NCI-H446 treated with DMSO at 0.1 percent for 48 hours (cell line): ENCODE measurements at regions not wholly inside any gene's neighbourhood (a gene's known extent, or its start where the extent isn't known, plus 50 kb on each side); places are given as distances from the start of the nearest gene placed in this dataset.

ENCODE experiments used
- DNase-seq: peaks from one replicate; lab custom pipeline; 2025; lab: John Stamatoyannopoulos, UW

DNA sequence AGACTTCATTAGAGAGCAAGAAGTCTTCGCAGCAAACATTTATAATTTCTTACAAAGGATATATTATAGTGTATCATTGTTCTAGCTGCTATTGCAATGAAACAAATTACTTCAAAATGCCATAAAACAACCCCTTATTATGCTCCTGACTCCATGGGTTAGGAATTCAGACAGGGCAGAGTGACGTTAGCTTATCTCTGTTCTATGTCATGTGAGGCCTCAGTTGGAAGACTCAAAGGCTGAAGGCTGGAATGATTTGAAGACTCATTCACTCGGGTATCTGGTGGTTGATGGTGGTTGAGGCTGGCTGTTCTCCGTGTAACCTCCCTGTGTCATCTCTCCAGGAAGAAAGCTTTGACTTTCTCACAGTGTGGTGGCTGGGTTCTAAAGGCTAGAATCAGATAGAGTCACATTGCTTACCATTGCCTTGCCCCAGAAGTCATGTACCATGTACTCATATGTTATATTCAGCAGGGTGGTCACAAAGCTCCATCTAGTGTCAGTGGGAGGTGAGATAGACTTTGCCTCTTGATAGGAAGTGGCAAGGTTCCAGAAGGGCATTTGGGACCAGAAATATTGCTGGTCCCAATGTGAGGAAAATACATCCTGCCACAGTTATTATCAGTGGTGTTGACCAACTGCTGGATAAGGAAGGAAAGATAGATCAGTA is 226.9 kb downstream of the TMEM38B start:
- DNase-seq: no peak

DNA sequence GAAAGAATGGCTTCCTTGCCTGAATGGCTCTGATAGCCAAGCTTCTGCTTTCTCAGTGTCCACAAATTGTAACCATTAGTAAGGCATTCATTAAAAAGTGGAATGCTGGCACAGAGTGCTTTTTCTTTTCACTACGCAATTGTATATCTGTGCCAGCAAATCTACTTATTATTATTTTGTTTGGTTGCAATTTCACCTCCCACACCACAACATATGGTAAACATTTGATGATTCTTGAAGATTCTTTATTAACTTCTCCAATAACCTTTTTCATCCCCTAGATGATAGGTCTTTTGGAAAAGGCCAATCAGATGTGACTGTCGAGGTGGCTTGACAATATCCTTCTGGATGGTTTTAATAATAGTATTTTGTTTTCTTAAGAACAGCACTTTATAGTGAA is 234.1 kb downstream of the TMEM38B start:
- DNase-seq: no peak

DNA sequence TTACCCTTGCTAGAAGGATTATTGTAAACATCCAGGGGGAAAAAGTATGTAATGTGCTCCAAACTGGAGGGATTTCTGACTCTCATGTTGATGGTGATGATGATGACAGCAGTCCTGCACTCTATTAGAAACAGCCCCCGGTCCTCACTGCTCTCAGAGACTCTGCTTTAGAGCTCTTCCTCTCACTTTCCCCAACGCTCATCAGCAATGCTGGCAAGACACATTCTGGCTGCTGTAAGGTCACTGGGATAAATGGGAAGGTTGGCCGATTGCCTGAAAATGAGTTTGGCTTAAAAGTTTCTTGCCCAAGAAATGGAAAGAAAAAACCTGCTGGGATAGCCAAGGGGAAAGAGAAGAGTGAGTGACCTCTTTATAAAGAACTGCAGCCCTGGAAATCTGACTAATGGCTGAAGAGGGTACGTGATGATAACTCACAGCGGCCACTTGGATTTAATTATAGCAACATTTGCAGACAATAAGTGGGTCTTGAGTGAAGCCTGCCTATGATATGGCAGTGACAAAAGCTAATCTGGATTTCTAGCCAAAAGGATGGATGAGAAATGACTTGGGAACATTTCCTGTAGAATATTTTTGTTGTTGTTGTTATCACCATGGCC is 235.8 kb downstream of the TMEM38B start:
- DNase-seq: no peak

DNA sequence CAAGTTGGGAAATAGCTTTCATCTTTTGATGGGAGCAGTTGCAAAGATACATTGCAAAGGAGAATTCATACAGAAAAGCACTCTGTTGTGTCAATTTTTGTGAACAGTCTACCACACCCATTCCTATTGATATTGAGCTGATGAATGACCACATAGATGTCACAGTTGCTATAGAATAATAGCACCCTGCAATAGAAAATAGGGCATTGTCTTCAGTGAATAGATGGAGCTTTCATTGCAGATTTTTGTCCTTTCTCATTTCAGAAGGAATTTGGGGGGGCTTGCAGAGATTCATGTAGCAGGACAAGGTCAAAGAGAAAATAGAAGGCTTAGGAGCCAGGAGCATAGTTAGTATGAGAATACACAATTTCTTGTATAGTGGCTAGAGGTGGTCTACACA is 237.9 kb downstream of the TMEM38B start:
- no peak for DNase-seq

DNA sequence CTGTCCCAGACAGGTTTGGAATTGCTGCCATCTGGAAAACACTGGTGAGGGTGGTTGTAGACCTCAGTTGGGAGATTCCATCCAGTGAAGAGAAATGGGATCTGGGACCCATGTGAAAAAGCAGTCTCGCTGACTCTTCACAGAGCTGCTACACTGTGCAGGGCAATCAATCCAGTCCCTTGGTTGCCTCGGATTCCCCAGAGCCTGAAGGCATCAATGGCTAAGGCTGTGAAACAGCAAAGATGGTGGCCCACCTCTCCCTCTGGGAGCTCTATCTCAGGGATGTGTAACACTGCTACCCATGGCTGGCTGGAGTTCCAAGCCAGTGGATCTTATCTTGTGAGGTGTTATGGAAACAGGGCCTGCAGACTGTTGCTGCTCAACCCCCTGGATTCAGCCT is 256.1 kb downstream of the TMEM38B start:
- no peak for DNase-seq

DNA sequence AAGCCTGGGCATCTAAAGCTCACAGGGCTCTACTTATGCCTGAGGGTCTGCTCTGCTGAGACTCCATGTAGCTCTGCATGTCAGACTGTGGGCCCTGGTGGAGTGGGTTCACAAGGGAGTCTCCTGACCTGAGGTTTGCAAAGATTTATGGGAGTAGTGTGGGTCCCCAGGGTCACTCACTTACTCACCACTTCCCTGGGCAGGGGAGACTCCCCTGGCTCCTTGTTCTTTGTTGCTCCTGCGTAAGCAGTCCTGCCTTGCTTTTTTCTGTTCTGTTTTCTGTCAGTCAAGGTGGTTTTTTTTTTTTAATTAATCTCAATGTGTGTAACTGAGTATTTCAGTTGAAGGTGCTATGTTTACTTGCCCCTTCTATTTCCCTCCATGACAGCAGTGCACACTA is 256.6 kb downstream of the TMEM38B start:
- no peak for DNase-seq

DNA sequence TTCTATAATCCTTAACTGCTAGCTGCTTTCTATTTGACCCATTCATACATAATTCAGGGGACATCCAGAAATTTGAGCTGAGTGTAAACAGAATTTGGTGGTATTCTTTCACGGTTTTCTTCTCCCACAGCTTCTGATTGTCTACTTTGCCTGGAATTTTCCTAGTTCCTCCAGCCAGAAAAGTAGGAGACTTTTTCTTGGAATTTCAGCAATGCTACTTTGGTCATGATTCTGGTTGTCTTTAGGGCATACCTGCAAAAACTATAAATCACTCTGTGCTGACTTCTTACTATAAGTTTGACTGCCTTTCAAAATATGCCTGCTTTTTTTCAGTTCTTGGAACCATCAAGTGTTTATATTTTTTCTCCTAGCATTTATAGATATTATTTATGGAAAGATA is 260.2 kb downstream of the TMEM38B start:
- DNase-seq: no peak

DNA sequence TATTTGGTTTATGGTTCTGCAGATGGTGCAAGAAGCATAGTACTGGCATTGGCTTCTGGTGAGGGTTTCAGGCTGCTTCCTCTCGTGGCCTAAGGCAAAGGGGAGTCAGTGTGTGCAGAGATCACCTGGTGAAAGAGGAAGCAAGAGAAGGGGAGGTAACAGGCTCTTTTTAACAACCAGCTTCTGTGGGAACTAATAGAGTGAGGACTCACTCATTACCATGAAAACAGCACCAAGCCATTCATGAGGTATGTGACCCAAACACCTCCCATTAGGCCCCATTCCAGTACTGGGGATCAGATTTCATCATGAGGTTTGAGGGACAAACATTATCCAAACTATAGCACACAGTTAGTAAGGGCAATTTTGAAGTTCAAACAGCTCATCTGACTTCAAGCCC is 263.5 kb downstream of the TMEM38B start:
- DNase-seq: no peak

DNA sequence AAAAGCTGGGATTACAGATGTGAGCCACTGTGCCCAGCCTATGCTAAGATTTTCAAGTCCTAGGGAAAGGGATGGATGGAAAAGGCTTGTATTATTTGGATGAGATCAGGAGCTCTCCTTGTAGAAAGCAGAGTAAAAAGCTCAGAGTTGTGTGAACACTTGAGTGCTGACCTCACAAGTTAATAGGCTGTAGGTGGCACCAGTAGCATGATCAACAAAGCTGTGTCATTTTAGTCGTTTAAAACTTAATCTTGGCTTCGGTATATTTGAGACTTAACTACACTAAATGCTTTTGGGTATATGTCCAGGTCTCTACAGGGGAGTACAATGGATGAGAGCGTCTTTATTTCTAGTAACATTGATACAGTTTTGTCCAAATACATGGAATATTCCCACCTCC is 264.2 kb downstream of the TMEM38B start:
- no peak for DNase-seq

DNA sequence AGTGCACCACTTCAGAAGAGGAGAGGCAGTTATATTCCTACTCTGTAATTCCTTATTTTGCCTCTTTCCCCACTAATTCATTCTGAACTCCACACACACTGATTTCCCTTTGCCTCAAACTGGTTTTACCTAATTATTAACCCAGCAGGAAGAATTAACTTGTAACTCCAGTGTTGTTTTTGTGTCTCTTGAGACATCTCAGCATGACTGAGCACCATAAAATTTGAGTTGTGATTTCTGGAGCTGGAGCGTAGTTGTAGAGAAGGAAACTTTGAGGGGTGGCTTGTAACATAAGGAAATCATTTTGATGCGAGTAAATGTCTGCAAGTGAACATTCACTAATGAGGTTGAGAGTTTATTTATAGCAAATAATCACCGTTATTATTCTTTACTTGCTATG is 265.2 kb downstream of the TMEM38B start:
- no peak for DNase-seq

DNA sequence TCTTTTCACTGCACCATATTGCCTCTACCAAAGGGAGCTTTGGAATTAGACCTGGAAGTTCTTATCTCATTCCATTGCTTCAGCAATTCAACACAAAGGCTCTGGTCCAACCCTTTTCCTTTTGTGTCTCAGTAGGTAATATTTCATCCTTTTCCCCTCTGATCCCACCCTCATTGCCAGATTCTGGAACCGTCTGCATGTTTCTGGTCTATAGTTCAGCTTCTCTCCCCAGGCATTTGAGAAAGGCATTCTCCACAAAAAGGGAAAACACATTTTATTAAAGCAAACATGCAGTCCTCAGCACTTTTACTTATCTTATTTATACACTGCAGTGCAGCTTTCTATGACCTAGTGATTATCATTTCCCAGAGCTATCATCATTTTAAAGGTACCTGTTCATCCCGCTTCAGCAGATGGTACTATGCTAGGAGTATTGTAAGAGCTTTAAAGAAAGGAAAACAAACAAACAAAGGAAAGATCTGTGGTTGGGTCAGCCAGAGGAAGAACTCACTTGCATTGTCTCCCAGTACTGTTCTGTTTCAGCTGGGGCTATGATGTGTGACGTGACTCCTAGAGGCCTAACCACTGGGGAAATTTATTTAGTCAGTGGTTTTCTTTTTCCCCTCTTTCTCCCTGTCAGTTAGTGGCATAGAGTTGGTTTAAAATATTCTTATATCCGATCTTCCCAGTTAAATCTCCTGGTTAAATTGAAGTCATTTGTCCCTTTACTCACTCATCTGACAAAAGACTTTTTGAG is 269.2 kb downstream of the TMEM38B start:
- no peak for DNase-seq

DNA sequence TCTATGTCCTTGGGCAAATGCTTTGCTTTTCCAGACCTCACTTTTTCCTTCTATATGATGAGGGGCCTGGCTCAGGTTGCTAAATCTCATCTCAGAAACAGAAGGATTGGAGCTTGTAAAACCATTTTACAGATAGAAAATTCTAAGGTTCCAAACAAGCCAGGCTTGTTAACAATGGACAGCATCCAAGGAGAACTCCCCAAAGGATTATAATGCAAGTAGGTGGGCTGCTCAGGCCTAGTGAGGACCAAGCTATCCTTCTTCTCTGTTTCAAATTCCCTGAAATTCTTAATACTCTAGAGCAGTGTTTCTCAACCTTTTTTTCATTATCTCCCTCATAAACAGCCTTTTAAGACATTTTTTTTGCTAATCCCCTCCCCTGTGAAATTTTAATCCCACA is 269.8 kb downstream of the TMEM38B start:
- no peak for DNase-seq

DNA sequence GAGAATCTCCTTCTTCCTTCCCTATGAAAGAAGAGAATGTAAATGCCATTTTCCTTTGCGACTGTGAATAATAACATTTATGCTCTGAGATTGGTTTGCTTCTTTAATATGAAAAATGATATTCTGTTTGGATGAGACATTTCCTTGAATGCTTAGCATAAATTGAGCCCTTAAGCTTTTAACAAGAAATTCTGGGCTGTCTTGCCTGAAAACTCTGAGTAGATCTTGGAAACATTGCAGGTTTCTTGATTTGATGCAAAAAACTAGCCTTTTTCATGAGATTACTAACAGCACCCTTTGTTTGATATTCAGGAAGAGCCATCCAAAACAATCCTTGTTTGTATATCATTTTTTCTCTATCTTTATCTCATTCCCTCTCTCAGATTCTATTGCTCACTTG is 272.5 kb downstream of the TMEM38B start:
- no peak for DNase-seq

DNA sequence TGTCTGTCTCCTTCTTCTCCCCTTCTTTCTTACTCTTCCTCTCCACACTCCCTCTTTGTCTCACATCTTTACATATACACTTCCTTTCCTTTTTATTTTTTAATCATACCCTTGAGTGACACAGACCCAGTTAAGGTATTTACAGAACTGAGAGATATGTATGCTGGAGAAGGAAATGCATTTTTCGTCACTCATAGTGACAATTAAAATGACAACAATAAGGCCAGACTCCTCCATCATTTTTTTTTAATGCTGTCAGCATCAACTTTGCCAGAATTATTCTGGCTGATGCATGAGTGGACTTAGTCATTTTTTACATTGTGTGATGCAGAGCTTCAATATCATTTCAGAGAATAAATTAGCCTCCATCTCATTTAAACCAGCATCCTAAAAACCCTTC is 272.9 kb downstream of the TMEM38B start:
- DNase-seq: no peak

DNA sequence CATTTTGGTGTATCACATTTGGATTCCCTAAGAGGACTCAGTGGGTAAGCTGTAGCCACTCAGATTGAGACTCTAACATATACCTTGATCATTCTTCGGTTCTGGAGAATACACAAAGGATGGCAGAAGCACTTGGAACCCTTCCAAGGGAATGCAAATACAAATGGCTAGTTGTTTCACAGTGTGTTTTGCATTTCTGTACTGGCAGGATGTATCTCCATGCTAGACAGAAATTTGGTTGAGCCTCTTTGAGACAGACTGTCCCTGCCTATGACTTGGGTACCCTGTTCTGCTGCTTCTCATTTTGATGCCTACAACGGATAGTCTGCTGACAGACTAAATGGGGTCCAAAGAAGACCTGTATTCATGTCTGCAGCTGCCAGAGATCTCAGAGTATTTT is 273.5 kb downstream of the TMEM38B start:
- DNase-seq: no peak

DNA sequence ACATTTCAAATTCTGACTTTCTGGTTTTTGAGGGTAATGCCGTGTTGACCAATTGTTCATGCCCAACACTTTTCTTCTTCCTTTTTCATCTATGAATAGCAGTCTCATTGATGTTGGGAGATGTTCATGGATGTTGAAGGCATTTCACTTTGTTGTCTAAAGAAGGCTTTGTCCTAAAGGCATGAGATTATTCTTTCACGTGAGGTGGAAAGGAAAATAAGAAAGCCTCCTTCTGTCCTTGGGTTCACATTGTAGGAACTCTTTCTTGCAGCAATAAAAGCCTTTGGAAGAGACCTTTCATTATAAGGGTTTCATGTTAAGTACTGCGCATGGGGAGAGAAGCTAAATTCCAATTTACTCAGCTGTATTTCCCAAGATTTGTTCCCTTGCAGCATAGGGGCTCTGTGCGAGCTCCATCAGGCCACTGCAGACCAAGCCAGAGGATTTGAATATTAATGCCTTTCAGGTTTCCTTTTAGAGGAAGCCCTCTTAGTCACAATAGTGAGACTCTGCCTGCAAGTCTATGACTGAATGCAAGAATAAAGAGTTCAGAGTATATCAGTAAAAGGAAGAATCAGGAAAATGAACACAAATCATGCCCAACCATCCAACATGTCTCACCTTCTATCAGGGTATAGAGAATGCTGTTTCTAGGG is 274.6 kb downstream of the TMEM38B start:
- no peak for DNase-seq

DNA sequence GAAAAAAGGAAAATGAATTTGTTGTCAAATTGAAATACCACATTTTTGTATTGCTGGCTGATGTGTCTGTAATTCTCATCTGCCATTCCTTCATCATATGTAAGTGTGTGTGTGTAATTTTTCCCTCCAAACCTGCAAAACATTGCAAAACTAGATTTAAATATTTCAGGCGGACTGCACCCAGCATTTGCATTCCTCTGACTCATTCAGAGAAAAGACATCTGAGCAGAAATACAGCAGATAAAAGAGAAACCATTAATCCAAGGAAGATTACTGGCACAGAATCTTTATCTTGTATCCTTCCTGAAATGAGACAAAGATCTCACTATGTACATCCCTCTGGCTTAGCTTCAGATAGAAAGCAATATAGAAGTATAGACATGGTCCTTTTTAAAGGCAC is 275.3 kb downstream of the TMEM38B start:
- DNase-seq: no peak

DNA sequence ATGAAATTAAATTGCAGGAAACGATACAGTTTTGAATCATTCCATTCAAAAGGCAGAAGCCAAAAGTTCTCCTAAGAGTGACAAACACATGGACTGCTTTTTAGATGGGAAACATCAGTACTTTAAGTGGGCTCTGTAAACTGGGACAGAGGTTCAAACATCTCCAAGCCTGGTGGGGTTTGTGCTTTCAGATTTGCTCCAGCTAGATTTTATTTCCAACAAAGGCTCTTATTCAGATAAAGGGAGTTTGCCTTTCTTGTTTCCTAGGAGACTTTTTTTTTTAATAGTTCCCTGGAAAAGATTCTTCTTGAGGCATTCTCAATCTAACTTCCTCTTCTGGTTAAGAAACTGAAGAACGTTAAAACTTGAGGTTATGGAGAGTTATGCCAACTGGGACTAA is 277.6 kb downstream of the TMEM38B start:
- no peak for DNase-seq

DNA sequence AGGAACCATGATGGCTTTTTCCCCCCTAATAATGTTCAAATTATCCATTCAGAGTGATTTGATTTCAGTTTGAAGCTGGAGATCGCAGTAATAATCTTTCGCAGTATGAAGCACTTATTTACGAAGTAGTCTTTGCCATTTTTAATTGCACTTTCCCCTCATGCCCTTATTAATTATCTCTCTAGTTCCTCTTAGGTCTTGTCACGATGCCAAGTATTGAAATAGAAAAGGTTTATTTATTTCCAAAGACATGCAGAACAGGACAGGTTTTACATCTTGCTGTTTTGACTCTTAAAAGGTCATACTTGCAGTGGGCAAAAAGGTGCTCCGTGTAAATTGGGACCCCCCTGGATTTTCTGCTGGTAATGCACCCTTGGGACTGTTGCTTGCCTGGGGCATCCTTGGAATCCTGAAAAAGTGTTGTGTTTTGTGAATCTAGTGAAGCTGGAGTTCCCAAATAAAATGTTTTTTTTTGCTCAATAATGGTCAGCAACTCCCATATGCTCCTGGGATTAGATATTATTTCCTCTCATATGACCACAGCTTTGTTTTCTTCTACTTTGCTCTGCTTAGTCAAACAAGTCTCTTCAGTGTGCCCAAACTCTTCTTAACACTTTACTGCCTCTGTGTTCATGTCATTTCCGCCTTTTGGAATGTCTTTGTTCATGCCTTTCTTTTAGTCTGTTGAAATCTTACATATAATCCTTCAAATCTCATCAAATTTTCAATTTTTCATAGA is 278.3 kb downstream of the TMEM38B start:
- no peak for DNase-seq

DNA sequence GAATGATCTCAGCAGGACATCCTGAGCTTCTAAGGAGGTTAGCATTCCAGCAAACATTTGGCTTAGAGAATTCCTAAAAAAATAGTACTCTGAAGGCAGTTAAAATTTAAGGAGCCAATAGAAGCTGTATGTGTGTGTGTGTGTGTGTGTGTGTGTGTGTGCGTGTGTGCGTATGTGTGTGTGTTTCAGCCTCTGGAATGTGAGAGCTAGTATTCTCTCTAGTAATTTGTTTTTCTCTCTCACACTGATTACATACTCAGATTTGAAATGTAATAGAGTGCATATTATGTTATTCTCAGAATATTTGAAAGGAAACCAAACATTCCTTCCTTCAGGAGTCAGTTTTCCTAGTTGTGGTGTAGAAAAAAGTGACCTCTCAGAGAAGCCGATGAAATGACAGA is 279.6 kb downstream of the TMEM38B start:
- DNase-seq: no peak

DNA sequence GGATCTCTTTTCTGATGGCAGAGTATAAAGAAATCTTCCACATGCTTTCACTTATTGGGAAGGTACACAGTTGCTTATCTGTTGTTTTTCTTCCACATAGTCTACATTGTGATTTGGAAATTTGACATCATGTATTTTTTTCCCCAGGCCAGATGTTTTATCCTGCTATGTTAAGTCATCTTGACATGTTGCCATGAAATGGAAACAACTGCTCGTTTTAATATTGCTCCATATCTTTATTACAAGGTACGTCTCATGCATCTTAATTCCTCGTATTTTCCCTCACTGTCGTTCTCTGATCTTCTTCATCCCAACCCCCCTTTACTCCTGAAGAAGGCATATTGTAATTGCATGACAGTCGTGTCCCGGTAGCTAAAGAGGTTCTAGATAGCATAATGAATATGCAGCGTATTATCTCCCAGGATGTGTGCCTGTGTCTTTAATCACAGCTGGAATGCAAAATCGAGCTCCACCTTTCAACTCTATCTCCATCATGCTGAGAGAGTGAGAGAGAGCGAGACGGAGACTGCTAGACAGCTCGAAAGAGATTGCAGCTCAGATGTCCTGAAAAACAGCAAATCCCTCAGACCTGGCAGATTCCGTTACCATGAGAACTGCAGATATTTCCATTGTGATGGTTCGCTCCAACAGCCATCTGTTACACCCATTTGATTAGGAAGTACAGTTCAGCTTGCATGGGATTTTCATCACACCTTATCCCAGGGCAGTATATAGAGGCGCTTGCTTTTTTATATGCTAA is 281.7 kb downstream of the TMEM38B start:
- no peak for DNase-seq

DNA sequence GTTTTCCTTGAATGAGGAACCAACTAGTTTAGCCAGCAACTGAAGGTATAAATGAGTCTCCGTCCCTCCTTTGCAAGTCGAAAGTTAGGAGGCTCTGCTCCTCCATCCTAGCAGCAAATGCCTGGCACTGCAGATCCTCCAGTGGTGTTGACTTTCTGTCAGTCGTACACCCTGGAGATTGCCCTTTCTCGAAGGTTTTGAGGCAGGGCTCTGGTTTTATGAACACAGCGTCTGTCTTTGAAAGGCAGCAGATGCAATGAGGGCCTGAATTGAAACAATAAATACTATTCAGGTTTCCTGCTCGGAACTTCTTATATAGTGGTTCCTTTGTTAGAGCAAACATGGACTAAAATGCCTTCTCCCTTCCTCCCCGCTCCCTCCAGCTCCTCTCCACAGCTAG is 284.0 kb downstream of the TMEM38B start:
- no peak for DNase-seq
